H1 (cell line): ENCODE measurements at regions not wholly inside any gene's neighbourhood (a gene's known extent, or its start where the extent isn't known, plus 50 kb on each side); places are given as distances from the start of the nearest gene placed in this dataset.
A peak's percentile ranks its signal among the peaks of the same experiment; 100 is the strongest.

ENCODE experiments used
- CTCF ChIA-PET: fragments of 300-600 bp; sonication (Branson Sonifier 250); formaldehyde crosslinking; loops from one replicate; lab custom pipeline; 2021; ENCODE audit not compliant: partially characterized antibody; lab: Charles Lee
- POLR2A ChIA-PET: fragments of 300-600 bp; sonication (Branson Sonifier 250); formaldehyde crosslinking; loops from one replicate; lab custom pipeline; 2021; ENCODE audit warnings: inconsistent platforms; ENCODE audit not compliant: partially characterized antibody; lab: Charles Lee
- DNase-seq, 2 experiments: peaks; one replicate each; pipeline versions ENCODE4 v3.0.0 to v3.0.0-alpha.2; 2010 to 2022; ENCODE audit warnings: low spot score in 2 of 2, low read depth in 1 of 2, mixed read lengths in 1 of 2
- FAIRE-seq: peaks from 2 replicates; lab custom pipeline; 2011; peaks lifted over from hg19 to GRCh38; lab: Jason Lieb, UNC
- H2AFZ ChIP-seq: 2 replicates; pipeline ENCODE4 v1.8.1; 2012; ENCODE audit warnings: low read length, inconsistent platforms
- H2AK5ac ChIP-seq: 2 replicates; pipeline ENCODE4 v1.6.1; 2013; ENCODE audit warnings: low read depth, low read length
- H2BK120ac ChIP-seq: replicated peaks from 2 replicates; pipeline ENCODE3; 2013; ENCODE audit warnings: low read depth, low read length, inconsistent platforms
- H2BK12ac ChIP-seq: 2 replicates; pipeline ENCODE4 v1.6.1; 2013; ENCODE audit warnings: low read depth, low read length
- H2BK15ac ChIP-seq: 2 replicates; pipeline ENCODE4 v1.6.1; 2013; ENCODE audit warnings: low read length
- H2BK20ac ChIP-seq: 2 replicates; pipeline ENCODE4 v1.6.1; 2013; ENCODE audit warnings: low read length
- H2BK5ac ChIP-seq: 2 replicates; pipeline ENCODE4 v1.6.1; 2013; ENCODE audit warnings: low read depth, low read length
- H3K14ac ChIP-seq: 2 replicates; pipeline ENCODE4 v1.6.1; 2013; ENCODE audit warnings: inconsistent platforms; ENCODE audit not compliant: insufficient read length
- H3K18ac ChIP-seq: 2 replicates; pipeline ENCODE4 v1.6.1; 2013; ENCODE audit warnings: low read length; ENCODE audit errors: extremely low read depth
- H3K23ac ChIP-seq: 2 replicates; pipeline ENCODE4 v1.6.1; 2013; ENCODE audit warnings: inconsistent platforms; ENCODE audit not compliant: insufficient read length
- H3K23me2 ChIP-seq: 2 replicates; pipeline ENCODE4 v1.6.1; 2013; ENCODE audit warnings: low read depth, low read length
- H3K27ac ChIP-seq: 2 replicates; pipeline ENCODE4 v1.6.1; 2011; ENCODE audit warnings: low read depth, low read length, inconsistent platforms
- H3K27me3 ChIP-seq, 4 experiments: replicated peaks in 1 of 4; 1 replicate in 1 of 4; 2 replicates in 3 of 4; pipeline versions ENCODE4 v1.6.1 to v1.8.1; 2011 to 2013; ENCODE audit warnings: low read length in 3 of 4, mild to moderate bottlenecking in 3 of 4, inconsistent platforms in 2 of 4, mixed read lengths in 2 of 4, moderate library complexity in 1 of 4; ENCODE audit not compliant: control insufficient read depth in 3 of 4, insufficient read depth in 3 of 4; ENCODE audit errors: extremely low read depth in 1 of 4
- H3K36me3 ChIP-seq, 4 experiments: 2 replicates each; pipeline versions ENCODE4 v1.6.1 to v1.8.1; 2011 to 2013; ENCODE audit warnings: mild to moderate bottlenecking in 4 of 4, low read length in 3 of 4, moderate library complexity in 2 of 4, control low read depth in 1 of 4, inconsistent platforms in 1 of 4; ENCODE audit not compliant: insufficient read depth in 4 of 4, control insufficient read depth in 2 of 4
- H3K4ac ChIP-seq: replicated peaks from 2 replicates; pipeline ENCODE3; 2013; ENCODE audit warnings: low read length, low read depth, mixed read lengths, inconsistent platforms; ENCODE audit not compliant: insufficient read length
- H3K4me1 ChIP-seq, 4 experiments: replicated peaks in 1 of 4; 1 replicate in 1 of 4; 2 replicates in 3 of 4; pipeline versions ENCODE4 v1.6.1 to v1.8.1; 2011 to 2013; ENCODE audit warnings: low read length in 3 of 4, inconsistent platforms in 2 of 4, mixed read lengths in 1 of 4; ENCODE audit not compliant: insufficient read depth in 4 of 4, control insufficient read depth in 3 of 4
- H3K4me2 ChIP-seq, 2 experiments: 2 replicates each; pipeline versions ENCODE4 v1.6.1 to v1.8.1; 2011 to 2013; ENCODE audit warnings: low read depth in 2 of 2, low read length in 2 of 2, control low read depth in 1 of 2, inconsistent platforms in 1 of 2, mild to moderate bottlenecking in 1 of 2; ENCODE audit not compliant: insufficient read depth in 1 of 2
- H3K4me3 ChIP-seq, 4 experiments: fragments of 200-600, 300-600 bp in 1 of 4; sonication (generic), shearing (Covaris generic), sonication (Bioruptor Twin) in 1 of 4; 2 replicates each; pipeline versions ENCODE4 v1.5.1 to v1.8.1; 2011 to 2016; ENCODE audit warnings: low read length in 4 of 4, low read depth in 3 of 4, control low read depth in 2 of 4, inconsistent platforms in 2 of 4, mild to moderate bottlenecking in 2 of 4, mixed read lengths in 1 of 4, moderate library complexity in 1 of 4; ENCODE audit not compliant: insufficient read depth in 2 of 4; ENCODE audit errors: extremely low read depth in 1 of 4
- H3K56ac ChIP-seq: replicated peaks from 2 replicates; pipeline ENCODE3; 2013; ENCODE audit warnings: low read depth, mild to moderate bottlenecking, mixed read lengths, low read length, inconsistent platforms; ENCODE audit not compliant: insufficient read length
- H3K79me1 ChIP-seq: 2 replicates; pipeline ENCODE4 v1.6.1; 2013; ENCODE audit warnings: low read depth, low read length, control low read depth
- H3K79me2 ChIP-seq, 2 experiments: 2 replicates each; pipeline versions ENCODE4 v1.6.1 to v1.8.1; 2012 to 2013; ENCODE audit warnings: low read length in 2 of 2, mild to moderate bottlenecking in 2 of 2, inconsistent platforms in 1 of 2; ENCODE audit not compliant: insufficient read depth in 2 of 2, control insufficient read depth in 1 of 2
- H3K9ac ChIP-seq, 4 experiments: replicated peaks in 1 of 4; 1 replicate in 1 of 4; 2 replicates in 3 of 4; pipeline versions ENCODE4 v1.6.1 to v1.8.1; 2011 to 2013; ENCODE audit warnings: low read depth in 3 of 4, low read length in 3 of 4, control low read depth in 2 of 4, mild to moderate bottlenecking in 2 of 4, moderate library complexity in 2 of 4, inconsistent platforms in 1 of 4; ENCODE audit errors: extremely low read depth in 1 of 4
- H3K9me3 ChIP-seq, 2 experiments: 2 replicates each; pipeline versions ENCODE4 v1.6.1 to v1.8.1; 2012 to 2013; ENCODE audit warnings: mild to moderate bottlenecking in 2 of 2, moderate library complexity in 2 of 2, control low read depth in 1 of 2, inconsistent platforms in 1 of 2, low read depth in 1 of 2, low read length in 1 of 2, mixed read lengths in 1 of 2; ENCODE audit not compliant: insufficient read depth in 2 of 2
- H4K20me1 ChIP-seq, 2 experiments: replicated peaks in 1 of 2; 2 replicates each; pipeline versions ENCODE3 to v1.8.1; 2011 to 2013; ENCODE audit warnings: inconsistent platforms in 2 of 2, low read length in 2 of 2, mild to moderate bottlenecking in 1 of 2; ENCODE audit not compliant: insufficient read depth in 2 of 2, control insufficient read depth in 1 of 2
- H4K5ac ChIP-seq: 2 replicates; pipeline ENCODE4 v1.6.1; 2013; ENCODE audit warnings: low read length, low read depth, mixed read lengths, inconsistent platforms; ENCODE audit not compliant: insufficient read length
- H4K8ac ChIP-seq: 2 replicates; pipeline ENCODE4 v1.8.0; 2013; ENCODE audit warnings: mild to moderate bottlenecking, moderate library complexity, low read length, inconsistent platforms; ENCODE audit not compliant: insufficient read depth; ENCODE audit errors: extremely low read depth
- H4K91ac ChIP-seq: replicated peaks from 2 replicates; pipeline ENCODE3; 2013; ENCODE audit warnings: low read length, mixed read lengths, inconsistent platforms; ENCODE audit not compliant: insufficient read length
- BRCA1 ChIP-seq: IDR thresholded peaks from 2 replicates; pipeline ENCODE4 v1.6.1; 2012; ENCODE audit warnings: low read depth, low read length, improper control_type of control experiment
- CEBPB ChIP-seq: IDR thresholded peaks from 2 replicates; pipeline ENCODE4 v1.6.1; 2012; ENCODE audit warnings: low read depth, low read length
- GTF2F1 ChIP-seq: IDR thresholded peaks from 2 replicates; pipeline ENCODE4 v1.6.1; 2012; ENCODE audit warnings: low read depth, low read length, improper control_type of control experiment, borderline replicate concordance
- HDAC2 ChIP-seq, 2 experiments: fragments of 300-600 bp in 1 of 2; sonication (generic) in 1 of 2; IDR thresholded peaks; 2 replicates each; pipeline ENCODE4 v1.6.1; 2011 to 2012; ENCODE audit warnings: low read depth in 2 of 2, low read length in 2 of 2, mild to moderate bottlenecking in 2 of 2, moderate library complexity in 2 of 2, borderline replicate concordance in 1 of 2, inconsistent platforms in 1 of 2
- KDM1A ChIP-seq: fragments of 200-600, 300-600 bp; sonication (generic); IDR thresholded peaks from 2 replicates; pipeline ENCODE4 v1.7.1; 2016; ENCODE audit warnings: mild to moderate bottlenecking, low read length, borderline replicate concordance
- SIX5 ChIP-seq: IDR thresholded peaks from 2 replicates; pipeline ENCODE4 v1.6.1; 2011; ENCODE audit warnings: mild to moderate bottlenecking, low read depth, low read length
- WGBS, 2 experiments: shearing (Covaris generic) in 1 of 2; methylation state at CpG; one replicate each; pipeline versions ENCODE4 v1.1.6 to v1.1.7; 2013 to 2015; ENCODE audit warnings: low lambda C conversion rate in 2 of 2, mixed read lengths in 2 of 2, inconsistent platforms in 1 of 2, low coverage in 1 of 2, missing lambda C conversion rate in 1 of 2; ENCODE audit not compliant: insufficient replicate concordance in 2 of 2, insufficient coverage in 1 of 2, insufficient read length in 1 of 2; ENCODE audit errors: extremely low coverage in 1 of 2, missing lambda C conversion rate in 1 of 2; 5-methylcytosine and 5-hydroxymethylcytosine counted together

DNA sequence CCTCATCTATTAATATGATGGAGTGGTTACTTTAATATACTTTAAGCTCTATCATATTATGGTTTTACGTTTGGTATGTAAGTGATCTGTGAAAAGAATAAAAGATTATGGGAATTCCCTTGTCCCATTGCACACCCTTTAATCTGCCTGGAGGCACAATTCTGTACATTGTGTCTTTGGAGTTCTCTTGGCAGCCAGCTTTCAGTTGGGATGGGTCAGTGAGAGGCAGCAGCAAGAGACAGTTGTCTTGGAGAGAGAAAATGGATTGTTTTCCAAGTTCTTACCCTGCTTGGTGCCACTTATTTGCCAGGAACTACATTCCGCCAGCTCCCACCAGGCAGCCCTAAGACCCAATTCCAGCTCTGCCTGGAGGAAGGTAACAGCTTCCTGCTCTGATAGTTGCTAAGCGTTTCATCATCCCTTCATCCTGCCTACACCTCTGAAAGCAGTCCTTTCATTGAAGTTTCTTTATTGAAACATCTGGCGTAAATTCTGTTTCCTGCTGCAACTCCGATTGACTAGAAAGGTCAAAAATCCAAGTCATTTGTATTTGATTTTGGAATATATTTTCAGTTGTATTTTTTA, 365.2 kb downstream of the AKAIN1 start:
- Histone ChIP-seq H3K4ac (no peak overlapping the region), H3K27ac (no peak overlapping the region), H3K4me2 (peak overlapping the region in 1 of 2 experiments; percentile 12; a peak in 1 of 4 replicates), H4K91ac (no peak overlapping the region), H3K4me1 (peaks cover 0 to 4% (median 0%) of the 10 kb centered on the region in 4 experiments; a peak in 2 of 7 replicates), H4K20me1 (no peaks in the 10 kb centered on the region), H3K79me2 (no peaks in the 10 kb centered on the region), H3K36me3 (no peaks in the 10 kb centered on the region), H2AFZ (no peak overlapping the region), H4K5ac (no peak overlapping the region), H4K8ac (no peak overlapping the region), H3K4me3 (no peak overlapping the region), H3K18ac (no peak overlapping the region), H2BK12ac (no peak overlapping the region; the same call in 1 of the 2 replicates), H3K9ac (no peak overlapping the region), H3K14ac (no peak overlapping the region), H3K79me1 (no peaks in the 10 kb centered on the region), H2BK20ac (no peak overlapping the region), H3K27me3 (no peaks in the 10 kb centered on the region), H2BK15ac (no peak overlapping the region), H3K9me3 (no peaks in the 10 kb centered on the region), H2BK120ac (no peak overlapping the region), H3K56ac (no peak overlapping the region), H2BK5ac (no peak overlapping the region), H3K23ac (no peak overlapping the region), H2AK5ac (no peak overlapping the region), H3K23me2 (no peaks in the 10 kb centered on the region)
- WGBS, 2 experiments: 83% methylated on average over 5 of the region's 5 CpGs; no CpG with 5 or more reads in 1 of the 2 experiments
- POLR2A ChIA-PET: interaction anchor here (1.5 kb wide), 1 partner anchor 23 kb away, joined by 4 read pairs; no protein-coding TSS in a partner anchor
- CTCF ChIA-PET: interaction anchor here (0.8 to 1.1 kb wide), 2 partner anchors 48 to 66 kb away, joined by 3 read pairs; no protein-coding TSS in a partner anchor
- FAIRE-seq: no peak
- TF ChIP-seq BRCA1 (no peak), HDAC2 (IDR thresholded peaks at IDR 0.05; ENCODE audit: borderline replicate concordance in 1 of 2, low read depth in 2 of 2, low read length in 2 of 2) (no peak), KDM1A (no peak), GTF2F1 (no peak), SIX5 (no peak), CEBPB (peak; percentile 64)
- DNase-seq: no peak
